H1 (cell line): ENCODE measurements at regions not wholly inside any gene's neighbourhood (a gene's known extent, or its start where the extent isn't known, plus 50 kb on each side); places are given as distances from the start of the nearest gene placed in this dataset.

Source experiments
- CTCF ChIA-PET: fragments of 300-600 bp; sonication (Branson Sonifier 250); formaldehyde crosslinking; loops from one replicate; lab custom pipeline; 2021; ENCODE audit not compliant: partially characterized antibody; lab: Charles Lee
- POLR2A ChIA-PET: fragments of 300-600 bp; sonication (Branson Sonifier 250); formaldehyde crosslinking; loops from one replicate; lab custom pipeline; 2021; ENCODE audit warnings: inconsistent platforms; ENCODE audit not compliant: partially characterized antibody; lab: Charles Lee
- DNase-seq, 2 experiments: peaks; one replicate each; pipeline versions ENCODE4 v3.0.0 to v3.0.0-alpha.2; 2010 to 2022; ENCODE audit warnings: low spot score in 2 of 2, low read depth in 1 of 2, mixed read lengths in 1 of 2
- FAIRE-seq: peaks from 2 replicates; lab custom pipeline; 2011; peaks lifted over from hg19 to GRCh38; lab: Jason Lieb, UNC
- H2AFZ ChIP-seq: 2 replicates; pipeline ENCODE4 v1.8.1; 2012; ENCODE audit warnings: low read length, inconsistent platforms
- H2AK5ac ChIP-seq: 2 replicates; pipeline ENCODE4 v1.6.1; 2013; ENCODE audit warnings: low read depth, low read length
- H2BK120ac ChIP-seq: replicated peaks from 2 replicates; pipeline ENCODE3; 2013; ENCODE audit warnings: low read depth, low read length, inconsistent platforms
- H2BK12ac ChIP-seq: 2 replicates; pipeline ENCODE4 v1.6.1; 2013; ENCODE audit warnings: low read depth, low read length
- H2BK15ac ChIP-seq: 2 replicates; pipeline ENCODE4 v1.6.1; 2013; ENCODE audit warnings: low read length
- H2BK20ac ChIP-seq: 2 replicates; pipeline ENCODE4 v1.6.1; 2013; ENCODE audit warnings: low read length
- H2BK5ac ChIP-seq: 2 replicates; pipeline ENCODE4 v1.6.1; 2013; ENCODE audit warnings: low read depth, low read length
- H3K14ac ChIP-seq: 2 replicates; pipeline ENCODE4 v1.6.1; 2013; ENCODE audit warnings: inconsistent platforms; ENCODE audit not compliant: insufficient read length
- H3K18ac ChIP-seq: 2 replicates; pipeline ENCODE4 v1.6.1; 2013; ENCODE audit warnings: low read length; ENCODE audit errors: extremely low read depth
- H3K23ac ChIP-seq: 2 replicates; pipeline ENCODE4 v1.6.1; 2013; ENCODE audit warnings: inconsistent platforms; ENCODE audit not compliant: insufficient read length
- H3K23me2 ChIP-seq: 2 replicates; pipeline ENCODE4 v1.6.1; 2013; ENCODE audit warnings: low read depth, low read length
- H3K27ac ChIP-seq: 2 replicates; pipeline ENCODE4 v1.6.1; 2011; ENCODE audit warnings: low read depth, low read length, inconsistent platforms
- H3K27me3 ChIP-seq, 4 experiments: replicated peaks in 1 of 4; 1 replicate in 1 of 4; 2 replicates in 3 of 4; pipeline versions ENCODE4 v1.6.1 to v1.8.1; 2011 to 2013; ENCODE audit warnings: low read length in 3 of 4, mild to moderate bottlenecking in 3 of 4, inconsistent platforms in 2 of 4, mixed read lengths in 2 of 4, moderate library complexity in 1 of 4; ENCODE audit not compliant: control insufficient read depth in 3 of 4, insufficient read depth in 3 of 4; ENCODE audit errors: extremely low read depth in 1 of 4
- H3K36me3 ChIP-seq, 4 experiments: 2 replicates each; pipeline versions ENCODE4 v1.6.1 to v1.8.1; 2011 to 2013; ENCODE audit warnings: mild to moderate bottlenecking in 4 of 4, low read length in 3 of 4, moderate library complexity in 2 of 4, control low read depth in 1 of 4, inconsistent platforms in 1 of 4; ENCODE audit not compliant: insufficient read depth in 4 of 4, control insufficient read depth in 2 of 4
- H3K4ac ChIP-seq: replicated peaks from 2 replicates; pipeline ENCODE3; 2013; ENCODE audit warnings: low read length, low read depth, mixed read lengths, inconsistent platforms; ENCODE audit not compliant: insufficient read length
- H3K4me1 ChIP-seq, 4 experiments: replicated peaks in 1 of 4; 1 replicate in 1 of 4; 2 replicates in 3 of 4; pipeline versions ENCODE4 v1.6.1 to v1.8.1; 2011 to 2013; ENCODE audit warnings: low read length in 3 of 4, inconsistent platforms in 2 of 4, mixed read lengths in 1 of 4; ENCODE audit not compliant: insufficient read depth in 4 of 4, control insufficient read depth in 3 of 4
- H3K4me2 ChIP-seq, 2 experiments: 2 replicates each; pipeline versions ENCODE4 v1.6.1 to v1.8.1; 2011 to 2013; ENCODE audit warnings: low read depth in 2 of 2, low read length in 2 of 2, control low read depth in 1 of 2, inconsistent platforms in 1 of 2, mild to moderate bottlenecking in 1 of 2; ENCODE audit not compliant: insufficient read depth in 1 of 2
- H3K4me3 ChIP-seq, 4 experiments: fragments of 200-600, 300-600 bp in 1 of 4; sonication (generic), shearing (Covaris generic), sonication (Bioruptor Twin) in 1 of 4; 2 replicates each; pipeline versions ENCODE4 v1.5.1 to v1.8.1; 2011 to 2016; ENCODE audit warnings: low read length in 4 of 4, low read depth in 3 of 4, control low read depth in 2 of 4, inconsistent platforms in 2 of 4, mild to moderate bottlenecking in 2 of 4, mixed read lengths in 1 of 4, moderate library complexity in 1 of 4; ENCODE audit not compliant: insufficient read depth in 2 of 4; ENCODE audit errors: extremely low read depth in 1 of 4
- H3K56ac ChIP-seq: replicated peaks from 2 replicates; pipeline ENCODE3; 2013; ENCODE audit warnings: low read depth, mild to moderate bottlenecking, mixed read lengths, low read length, inconsistent platforms; ENCODE audit not compliant: insufficient read length
- H3K79me1 ChIP-seq: 2 replicates; pipeline ENCODE4 v1.6.1; 2013; ENCODE audit warnings: low read depth, low read length, control low read depth
- H3K79me2 ChIP-seq, 2 experiments: 2 replicates each; pipeline versions ENCODE4 v1.6.1 to v1.8.1; 2012 to 2013; ENCODE audit warnings: low read length in 2 of 2, mild to moderate bottlenecking in 2 of 2, inconsistent platforms in 1 of 2; ENCODE audit not compliant: insufficient read depth in 2 of 2, control insufficient read depth in 1 of 2
- H3K9ac ChIP-seq, 4 experiments: replicated peaks in 1 of 4; 1 replicate in 1 of 4; 2 replicates in 3 of 4; pipeline versions ENCODE4 v1.6.1 to v1.8.1; 2011 to 2013; ENCODE audit warnings: low read depth in 3 of 4, low read length in 3 of 4, control low read depth in 2 of 4, mild to moderate bottlenecking in 2 of 4, moderate library complexity in 2 of 4, inconsistent platforms in 1 of 4; ENCODE audit errors: extremely low read depth in 1 of 4
- H3K9me3 ChIP-seq, 2 experiments: 2 replicates each; pipeline versions ENCODE4 v1.6.1 to v1.8.1; 2012 to 2013; ENCODE audit warnings: mild to moderate bottlenecking in 2 of 2, moderate library complexity in 2 of 2, control low read depth in 1 of 2, inconsistent platforms in 1 of 2, low read depth in 1 of 2, low read length in 1 of 2, mixed read lengths in 1 of 2; ENCODE audit not compliant: insufficient read depth in 2 of 2
- H4K20me1 ChIP-seq, 2 experiments: replicated peaks in 1 of 2; 2 replicates each; pipeline versions ENCODE3 to v1.8.1; 2011 to 2013; ENCODE audit warnings: inconsistent platforms in 2 of 2, low read length in 2 of 2, mild to moderate bottlenecking in 1 of 2; ENCODE audit not compliant: insufficient read depth in 2 of 2, control insufficient read depth in 1 of 2
- H4K5ac ChIP-seq: 2 replicates; pipeline ENCODE4 v1.6.1; 2013; ENCODE audit warnings: low read length, low read depth, mixed read lengths, inconsistent platforms; ENCODE audit not compliant: insufficient read length
- H4K8ac ChIP-seq: 2 replicates; pipeline ENCODE4 v1.8.0; 2013; ENCODE audit warnings: mild to moderate bottlenecking, moderate library complexity, low read length, inconsistent platforms; ENCODE audit not compliant: insufficient read depth; ENCODE audit errors: extremely low read depth
- H4K91ac ChIP-seq: replicated peaks from 2 replicates; pipeline ENCODE3; 2013; ENCODE audit warnings: low read length, mixed read lengths, inconsistent platforms; ENCODE audit not compliant: insufficient read length
- CBX5 ChIP-seq: fragments of 300-800, 300-1000 bp; sonication (generic); IDR thresholded peaks from 2 replicates; pipeline ENCODE4 v1.7.1; 2016; ENCODE audit warnings: antibody characterized with exemption, low read length, low read depth
- CBX8 ChIP-seq: fragments of 300-800, 300-1000 bp; sonication (generic); IDR thresholded peaks from 2 replicates; pipeline ENCODE4 v1.7.1; 2016; ENCODE audit warnings: low read depth, low read length, borderline replicate concordance
- CEBPB ChIP-seq: IDR thresholded peaks from 2 replicates; pipeline ENCODE4 v1.6.1; 2012; ENCODE audit warnings: low read depth, low read length
- EZH2 ChIP-seq: fragments of 200-600 bp; sonication (generic); IDR thresholded peaks from 2 replicates; pipeline ENCODE4 v1.7.1; 2012; ENCODE audit warnings: low read depth, mild to moderate bottlenecking, moderate library complexity, low read length, inconsistent platforms; ENCODE audit not compliant: severe bottlenecking
- GABPA ChIP-seq: IDR thresholded peaks from 2 replicates; pipeline ENCODE4 v1.6.1; 2011; ENCODE audit warnings: mild to moderate bottlenecking, low read length, moderate library complexity, borderline replicate concordance; ENCODE audit not compliant: insufficient read depth
- RAD21 ChIP-seq, 2 experiments: IDR thresholded peaks in 1 of 2; conservative IDR thresholded peaks in 1 of 2; 2 replicates each; pipeline ENCODE4 v1.6.1; 2011; ENCODE audit warnings: low read depth in 2 of 2, low read length in 2 of 2, improper control_type of control experiment in 1 of 2, inconsistent platforms in 1 of 2, mild to moderate bottlenecking in 1 of 2, moderate library complexity in 1 of 2
- SIN3A ChIP-seq, 2 experiments: IDR thresholded peaks in 1 of 2; conservative IDR thresholded peaks in 1 of 2; 2 replicates each; pipeline ENCODE4 v1.6.1; 2011 to 2012; ENCODE audit warnings: low read length in 2 of 2, improper control_type of control experiment in 1 of 2, low read depth in 1 of 2, mild to moderate bottlenecking in 1 of 2
- ZNF274 ChIP-seq: IDR thresholded peaks from 2 replicates; pipeline ENCODE4 v1.7.0; 2012; ENCODE audit warnings: low read length, borderline replicate concordance; ENCODE audit errors: extremely low read depth
- WGBS, 2 experiments: shearing (Covaris generic) in 1 of 2; methylation state at CpG; one replicate each; pipeline versions ENCODE4 v1.1.6 to v1.1.7; 2013 to 2015; ENCODE audit warnings: low lambda C conversion rate in 2 of 2, mixed read lengths in 2 of 2, inconsistent platforms in 1 of 2, low coverage in 1 of 2, missing lambda C conversion rate in 1 of 2; ENCODE audit not compliant: insufficient replicate concordance in 2 of 2, insufficient coverage in 1 of 2, insufficient read length in 1 of 2; ENCODE audit errors: extremely low coverage in 1 of 2, missing lambda C conversion rate in 1 of 2; 5-methylcytosine and 5-hydroxymethylcytosine counted together
- TF ChIP-seq, protein P1 (sequence below): IDR thresholded peaks from 2 replicates; pipeline ENCODE4 v1.6.1; 2012; ENCODE audit warnings: inconsistent platforms

DNA sequence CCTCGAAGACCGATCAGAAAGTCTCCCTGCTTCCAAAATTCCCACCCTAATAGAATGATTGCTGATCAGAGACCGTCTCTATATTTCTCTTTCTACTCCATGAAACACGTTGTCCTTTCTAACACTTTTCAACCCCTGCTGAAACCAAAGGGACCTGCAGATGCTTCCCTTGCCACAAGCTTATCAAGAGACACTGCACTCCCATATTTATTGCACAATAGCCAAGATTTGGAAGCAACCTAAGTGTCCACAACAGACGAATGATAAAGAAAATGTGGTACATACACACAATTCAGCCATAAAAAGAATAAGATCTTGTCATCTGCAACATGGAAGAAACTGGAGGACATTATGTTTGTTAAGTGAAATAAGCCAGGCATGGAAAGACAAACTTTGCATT, 125.1 kb downstream of the FOXD1 start:
- Histone ChIP-seq H4K20me1 (no peaks in the 10 kb centered on the region), H3K79me2 (no peaks in the 10 kb centered on the region), H4K91ac (no peak overlapping the region), H2AK5ac (no peak overlapping the region), H3K18ac (no peak overlapping the region), H3K9me3 (0 out of 4 replicates have a peak, but pooled peaks cover 0 to 2% of the 10 kb centered on the region in 2 experiments), H3K9ac (no peak overlapping the region)
- TF ChIP-seq, protein P1, sequence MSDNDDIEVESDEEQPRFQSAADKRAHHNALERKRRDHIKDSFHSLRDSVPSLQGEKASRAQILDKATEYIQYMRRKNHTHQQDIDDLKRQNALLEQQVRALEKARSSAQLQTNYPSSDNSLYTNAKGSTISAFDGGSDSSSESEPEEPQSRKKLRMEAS, result no peak
- TF ChIP-seq CBX5 (no peak), GABPA (no peak), EZH2 (peak; percentile 13), RAD21 (IDR thresholded peaks at IDR 0.05 in 1 of 2, conservative IDR thresholded peaks at IDR 0.05 in 1 of 2; ENCODE audit: low read depth in 2 of 2, low read length in 2 of 2) (no peak), ZNF274 (no peak), SIN3A (conservative IDR thresholded peaks at IDR 0.05 in 1 of 2, IDR thresholded peaks at IDR 0.05 in 1 of 2; ENCODE audit: low read depth in 1 of 2, low read length in 2 of 2) (no peak), CEBPB (peak; percentile 49; the same call in 1 of the 2 replicates), CBX8 (no peak)
- TF ChIP-seq, all 59 proteins: peak for 2
- Histone ChIP-seq H3K56ac (no peak overlapping the region), H4K5ac (no peak overlapping the region), H3K4me1 (peaks cover 0 to 12% (median 5%) of the 10 kb centered on the region in 4 experiments; a peak in 5 of 7 replicates), H2BK5ac (no peak overlapping the region), H3K27ac (no peak overlapping the region), H3K23me2 (no peaks in the 10 kb centered on the region), H3K79me1 (no peaks in the 10 kb centered on the region), H3K4ac (no peak overlapping the region), H4K8ac (no peak overlapping the region), H3K36me3 (no peaks in the 10 kb centered on the region), H2BK20ac (no peak overlapping the region), H3K14ac (no peak overlapping the region), H3K4me2 (no peak overlapping the region), H3K4me3 (no peak overlapping the region), H2BK15ac (no peak overlapping the region), H2BK12ac (no peak overlapping the region; the same call in 1 of the 2 replicates), H3K27me3 (no peaks in the 10 kb centered on the region; a peak in 1 of 7 replicates), H2AFZ (no peak overlapping the region), H3K23ac (no peak overlapping the region), H2BK120ac (no peak overlapping the region)
- ChIA-PET POLR2A (interaction anchor here (1.2 kb wide), 1 partner anchor 34 kb away, joined by 3 read pairs; no protein-coding TSS in a partner anchor), CTCF (interaction anchor here (1.0 to 1.5 kb wide), 2 partner anchors 39 to 46 kb away, joined by 3 read pairs; no protein-coding TSS in a partner anchor)
- WGBS, 2 experiments, result 97% methylated on average over 5 of the region's 5 CpGs; no CpG with 5 or more reads in 1 of the 2 experiments
- no peak for FAIRE-seq
- no peak for DNase-seq
